ENCODE measurements at regions not wholly inside any gene's neighbourhood (a gene's known extent, or its start where the extent isn't known, plus 50 kb on each side); places are given as distances from the start of the nearest gene placed in this dataset.

DNA sequence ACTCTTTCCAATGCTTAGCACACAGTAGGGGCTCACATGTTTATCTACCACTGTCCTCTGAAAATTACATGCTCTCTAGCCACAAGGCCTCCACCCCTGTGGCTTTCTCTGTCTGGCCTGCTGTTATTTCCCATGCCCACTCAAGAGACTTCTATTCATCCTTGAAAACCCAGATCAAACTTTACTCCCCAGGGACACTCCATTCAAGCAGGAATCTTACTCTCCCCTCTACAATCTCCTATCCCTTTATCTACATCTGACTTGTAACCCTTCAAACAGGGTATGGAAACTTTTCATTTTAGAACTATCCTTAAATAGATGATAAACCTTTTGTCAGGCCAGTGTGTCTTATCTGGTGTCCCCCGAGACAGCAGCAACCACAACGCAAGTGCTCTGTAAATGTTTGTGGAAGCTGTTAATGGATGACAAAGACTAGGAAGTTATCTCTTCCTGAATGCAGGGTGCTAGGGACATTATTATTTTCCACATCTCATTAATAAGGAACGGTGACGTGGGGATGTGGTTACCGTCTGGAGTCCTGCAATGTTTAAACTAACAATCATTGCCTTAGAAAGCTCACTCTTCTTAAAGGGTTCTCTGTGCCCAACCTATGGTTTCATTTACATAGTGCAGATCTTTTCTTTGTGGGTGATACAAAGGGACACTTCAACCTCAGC, 322.3 kb downstream of the ARRDC4 start:
- TF ChIP-seq ZNF707 (CRISPR knock-in tag; conservative IDR thresholded peaks at IDR 0.05) (no peak), RB1 (IDR thresholded peaks at IDR 0.05; ENCODE audit: low read depth) (no peak)
